ENCODE measurements at regions not wholly inside any gene's neighbourhood (a gene's known extent, or its start where the extent isn't known, plus 50 kb on each side); places are given as distances from the start of the nearest gene placed in this dataset.
"Not testable (repeated sequence)": the region's sequence is repeated elsewhere in the genome, so short reads cannot be mapped to it uniquely, and the experiment has no call there.

GRCh38 chr14:106480287-106480686, 953.9 kb downstream of the TMEM121 start:
- H2BK20ac ChIP-seq (ENCODE audit: low read length); H3K23me2 ChIP-seq (ENCODE audit: low read depth, low read length); H3K18ac ChIP-seq (ENCODE audit: extremely low read depth, low read length); H2AFZ ChIP-seq (ENCODE audit: low read length); H3K27ac ChIP-seq (ENCODE audit: low read depth, low read length); H3K56ac ChIP-seq (replicated peaks; ENCODE audit: insufficient read length, low read depth, low read length); FAIRE-seq; H4K20me1 ChIP-seq (replicated peaks in 1 of 2; ENCODE audit: control insufficient read depth in 1 of 2, insufficient read depth in 2 of 2, low read length in 2 of 2); H2AK5ac ChIP-seq (ENCODE audit: low read depth, low read length); H4K8ac ChIP-seq (ENCODE audit: extremely low read depth, insufficient read depth, low read length); H3K36me3 ChIP-seq (ENCODE audit: control insufficient read depth in 2 of 4, insufficient read depth in 4 of 4, low read length in 3 of 4); H2BK15ac ChIP-seq (ENCODE audit: low read length); H3K4me1 ChIP-seq (replicated peaks in 1 of 4; ENCODE audit: control insufficient read depth in 3 of 4, insufficient read depth in 4 of 4, low read length in 3 of 4); H3K4ac ChIP-seq (replicated peaks; ENCODE audit: insufficient read length, low read depth, low read length); H3K9ac ChIP-seq (replicated peaks in 1 of 4; ENCODE audit: extremely low read depth in 1 of 4, low read depth in 3 of 4, low read length in 3 of 4); H3K4me2 ChIP-seq (ENCODE audit: insufficient read depth in 1 of 2, low read depth in 2 of 2, low read length in 2 of 2); H3K79me1 ChIP-seq (ENCODE audit: low read depth, low read length); H2BK12ac ChIP-seq (ENCODE audit: low read depth, low read length); H3K4me3 ChIP-seq (ENCODE audit: extremely low read depth in 1 of 4, insufficient read depth in 2 of 4, low read depth in 3 of 4, low read length in 4 of 4); H4K5ac ChIP-seq (ENCODE audit: insufficient read length, low read depth, low read length); H3K27me3 ChIP-seq (replicated peaks in 1 of 4; ENCODE audit: control insufficient read depth in 3 of 4, extremely low read depth in 1 of 4, insufficient read depth in 3 of 4, low read length in 3 of 4); POLR2A ChIA-PET (ENCODE audit: partially characterized antibody); H2BK5ac ChIP-seq (ENCODE audit: low read depth, low read length); H3K14ac ChIP-seq (ENCODE audit: insufficient read length); H4K91ac ChIP-seq (replicated peaks; ENCODE audit: insufficient read length, low read length); DNase-seq (ENCODE audit: low read depth in 1 of 2, low spot score in 2 of 2); H3K79me2 ChIP-seq (ENCODE audit: control insufficient read depth in 1 of 2, insufficient read depth in 2 of 2, low read length in 2 of 2); H3K23ac ChIP-seq (ENCODE audit: insufficient read length); H2BK120ac ChIP-seq (replicated peaks; ENCODE audit: low read depth, low read length); H3K9me3 ChIP-seq (ENCODE audit: insufficient read depth in 2 of 2, low read depth in 1 of 2, low read length in 1 of 2); CTCF ChIA-PET (ENCODE audit: partially characterized antibody): not testable (repeated sequence)
- WGBS, 2 experiments (ENCODE audit: extremely low coverage in 1 of 2, insufficient coverage in 1 of 2, insufficient read length in 1 of 2, insufficient replicate concordance in 2 of 2, low coverage in 1 of 2, low lambda C conversion rate in 2 of 2, missing lambda C conversion rate in 1 of 2): no CpG with 5 or more reads among the region's 34 CpGs

- H3K4me1 ChIP-seq (replicated peaks in 1 of 4; ENCODE audit: control insufficient read depth in 3 of 4, insufficient read depth in 4 of 4, low read length in 3 of 4); H2BK20ac ChIP-seq (ENCODE audit: low read length); H3K14ac ChIP-seq (ENCODE audit: insufficient read length); H2BK120ac ChIP-seq (replicated peaks; ENCODE audit: low read depth, low read length); CTCF ChIA-PET (ENCODE audit: partially characterized antibody); POLR2A ChIA-PET (ENCODE audit: partially characterized antibody); H4K20me1 ChIP-seq (replicated peaks in 1 of 2; ENCODE audit: control insufficient read depth in 1 of 2, insufficient read depth in 2 of 2, low read length in 2 of 2); H4K91ac ChIP-seq (replicated peaks; ENCODE audit: insufficient read length, low read length); H3K79me1 ChIP-seq (ENCODE audit: low read depth, low read length); H3K4me3 ChIP-seq (ENCODE audit: extremely low read depth in 1 of 4, insufficient read depth in 2 of 4, low read depth in 3 of 4, low read length in 4 of 4); FAIRE-seq; H3K27ac ChIP-seq (ENCODE audit: low read depth, low read length); H3K4me2 ChIP-seq (ENCODE audit: insufficient read depth in 1 of 2, low read depth in 2 of 2, low read length in 2 of 2); H3K4ac ChIP-seq (replicated peaks; ENCODE audit: insufficient read length, low read depth, low read length); H4K5ac ChIP-seq (ENCODE audit: insufficient read length, low read depth, low read length); H3K18ac ChIP-seq (ENCODE audit: extremely low read depth, low read length); H2AFZ ChIP-seq (ENCODE audit: low read length); H3K23ac ChIP-seq (ENCODE audit: insufficient read length); H2BK15ac ChIP-seq (ENCODE audit: low read length); H2BK5ac ChIP-seq (ENCODE audit: low read depth, low read length); DNase-seq (ENCODE audit: low read depth in 1 of 2, low spot score in 2 of 2); H4K8ac ChIP-seq (ENCODE audit: extremely low read depth, insufficient read depth, low read length); H3K79me2 ChIP-seq (ENCODE audit: control insufficient read depth in 1 of 2, insufficient read depth in 2 of 2, low read length in 2 of 2); H2BK12ac ChIP-seq (ENCODE audit: low read depth, low read length); H3K56ac ChIP-seq (replicated peaks; ENCODE audit: insufficient read length, low read depth, low read length); H3K23me2 ChIP-seq (ENCODE audit: low read depth, low read length); H3K27me3 ChIP-seq (replicated peaks in 1 of 4; ENCODE audit: control insufficient read depth in 3 of 4, extremely low read depth in 1 of 4, insufficient read depth in 3 of 4, low read length in 3 of 4); H2AK5ac ChIP-seq (ENCODE audit: low read depth, low read length); H3K36me3 ChIP-seq (ENCODE audit: control insufficient read depth in 2 of 4, insufficient read depth in 4 of 4, low read length in 3 of 4); H3K9ac ChIP-seq (replicated peaks in 1 of 4; ENCODE audit: extremely low read depth in 1 of 4, low read depth in 3 of 4, low read length in 3 of 4): not testable (repeated sequence)
- peaks cover 9 to 14% of the 10 kb centered on the region in 2 experiments for H3K9me3 ChIP-seq (ENCODE audit: insufficient read depth in 2 of 2, low read depth in 1 of 2, low read length in 1 of 2)
- no CpG with 5 or more reads among the region's 45 CpGs for WGBS, 2 experiments (ENCODE audit: extremely low coverage in 1 of 2, insufficient coverage in 1 of 2, insufficient read length in 1 of 2, insufficient replicate concordance in 2 of 2, low coverage in 1 of 2, low lambda C conversion rate in 2 of 2, missing lambda C conversion rate in 1 of 2)
Measured at GRCh38 chr14:106482213-106482612, 955.8 kb downstream of the TMEM121 start.

Measured in H1 (cell line).